SK-MEL-5 (cell line): ENCODE measurements at regions not wholly inside any gene's neighbourhood (a gene's known extent, or its start where the extent isn't known, plus 50 kb on each side); places are given as distances from the start of the nearest gene placed in this dataset.
"Not testable (repeated sequence)": the region's sequence is repeated elsewhere in the genome, so short reads cannot be mapped to it uniquely, and the experiment has no call there.

Source experiments
- DNase-seq: peaks from one replicate; pipeline ENCODE4 v3.0.0-alpha.2; 2016; ENCODE audit warnings: low read depth, low spot score
- in situ Hi-C: cut with HindIII; loops from 2 replicates; pipeline ENCODE4 v1.10.0; 2016; ENCODE audit warnings: low sequenced_read_pairs, high pct_unique_total_duplicates, low pct_unique_long_range_greater_than_20kb

DNA sequence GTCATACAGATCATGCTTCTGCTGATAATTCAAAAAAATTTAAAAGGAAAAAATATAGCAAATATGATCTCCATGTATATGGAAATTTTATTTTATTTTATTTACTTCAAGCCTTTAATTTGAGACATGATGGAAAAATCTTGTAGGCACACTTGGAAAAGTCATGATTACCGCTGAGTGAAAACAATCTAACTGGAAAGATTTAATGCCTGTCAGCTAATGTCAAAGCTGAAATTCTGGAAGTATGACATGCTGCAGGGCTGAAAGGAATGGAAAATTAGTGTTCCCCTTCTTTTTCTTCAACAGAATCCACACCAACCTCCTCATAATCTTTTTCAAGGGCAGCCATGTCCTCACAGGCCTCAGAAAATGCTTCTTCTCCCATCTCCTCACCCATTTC, 58.2 kb downstream of the RPRM start:
- no peak for DNase-seq
- in situ Hi-C loops, result no loop called here

DNA sequence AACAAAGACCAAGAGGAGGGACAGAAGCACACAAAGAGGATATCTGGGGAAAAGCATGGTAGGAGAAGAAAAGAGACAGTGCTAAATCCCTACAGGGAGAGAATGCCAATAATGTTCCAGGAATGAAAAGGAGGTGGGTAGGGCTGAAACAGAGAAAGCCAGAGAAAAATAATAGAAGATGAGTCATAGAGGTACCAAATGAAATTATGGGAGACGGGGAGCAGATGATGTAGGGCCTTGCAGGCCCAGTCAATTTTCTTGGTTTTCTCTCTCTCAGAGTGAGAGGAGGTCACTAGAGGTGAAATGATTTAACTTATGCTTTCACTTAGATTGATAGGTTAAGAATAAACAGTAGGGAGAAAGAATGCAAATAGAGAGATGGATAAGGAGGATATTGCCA, 61.5 kb downstream of the RPRM start:
- in situ Hi-C loops, result no loop called here
- DNase-seq, result no peak

DNA sequence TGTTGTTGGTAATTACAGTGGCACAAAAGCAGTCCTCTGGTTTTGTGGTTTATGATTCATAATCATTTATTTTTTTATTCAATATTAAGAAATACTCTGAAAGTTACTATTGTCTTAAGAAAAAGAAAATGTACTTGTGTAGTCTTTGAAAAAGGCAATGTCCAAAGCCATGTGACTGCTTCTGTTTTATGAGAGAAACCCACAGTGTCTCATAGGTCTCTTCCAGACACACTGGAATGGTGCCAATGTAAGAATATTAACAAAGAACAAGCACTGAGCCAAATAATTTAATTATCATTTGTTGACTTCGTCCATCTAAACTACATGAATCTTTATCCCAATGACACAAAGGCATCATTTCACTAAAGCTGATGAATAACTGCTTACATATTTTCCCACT, 62.5 kb downstream of the RPRM start:
- in situ Hi-C loops, result no loop called here
- DNase-seq, result peak; percentile 75

DNA sequence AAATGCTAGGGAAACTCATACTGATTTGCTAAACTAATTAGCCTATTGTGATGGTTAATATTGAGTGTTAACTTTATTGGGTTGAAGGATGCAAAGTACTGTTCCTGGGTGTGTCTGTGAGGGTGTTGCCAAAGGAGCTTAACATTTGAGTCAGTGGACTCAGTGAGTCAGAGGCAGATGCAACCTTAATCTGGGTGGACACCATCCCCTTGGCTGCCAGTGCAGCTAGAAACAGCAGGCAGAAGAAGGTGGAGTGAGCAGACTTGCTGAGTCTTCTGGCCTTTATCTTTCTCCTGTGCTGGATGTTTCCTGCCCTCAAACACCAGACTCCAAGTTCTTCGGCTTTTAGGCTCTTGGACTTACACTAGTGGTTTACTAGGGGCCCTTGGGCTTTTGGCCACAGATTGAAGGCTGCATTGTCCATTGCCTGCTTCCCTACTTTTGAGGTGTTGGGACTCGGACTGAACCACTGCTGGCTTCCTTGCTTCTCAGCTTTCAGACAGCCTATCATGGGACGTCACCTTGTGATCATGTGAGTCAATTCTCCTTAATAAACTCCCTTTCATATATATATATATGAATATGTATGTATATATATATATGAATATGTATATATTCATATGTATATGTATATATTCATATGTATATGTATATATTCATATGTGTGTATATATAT, 69.7 kb downstream of the RPRM start:
- in situ Hi-C loops, result no loop called here
- DNase-seq, result no peak

DNA sequence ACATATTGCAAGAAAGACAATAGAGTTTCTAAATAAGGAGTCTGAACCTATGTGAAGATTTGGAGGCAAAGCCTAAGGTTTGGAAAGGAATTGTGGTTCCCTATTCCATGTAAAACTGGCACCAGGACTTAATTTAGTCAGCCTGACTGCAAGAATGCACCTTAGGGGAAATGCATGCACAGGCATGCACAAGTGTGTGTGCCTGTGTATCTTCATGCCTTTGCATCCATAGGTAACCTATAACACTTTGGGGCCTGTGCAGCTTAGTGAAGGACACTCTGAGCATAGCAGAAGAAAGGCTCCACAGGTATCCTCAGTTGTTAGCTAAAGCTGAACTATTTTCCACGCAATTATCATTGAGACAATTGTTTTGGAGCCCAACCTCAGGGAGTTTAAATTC, 73.4 kb downstream of the RPRM start:
- no peak for DNase-seq
- in situ Hi-C loops, result no loop called here

DNA sequence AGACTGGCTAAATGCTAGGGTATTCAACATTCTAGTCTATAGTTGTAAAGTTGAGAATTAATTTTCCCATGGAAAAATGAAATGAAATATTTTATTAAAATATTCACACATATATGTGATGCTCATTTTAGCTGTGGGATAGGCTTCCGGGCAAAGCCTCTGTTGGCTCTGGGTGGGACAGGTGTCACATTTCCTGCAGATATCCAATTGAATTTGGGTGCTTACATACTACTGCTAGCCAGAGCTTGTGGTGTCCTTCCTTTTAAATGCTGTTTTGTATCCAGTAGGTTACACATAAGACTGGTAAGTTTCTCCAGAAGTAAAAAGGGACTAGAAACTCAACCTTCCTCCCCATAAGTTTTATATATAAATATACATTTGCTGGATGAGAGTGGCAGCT, 73.8 kb downstream of the RPRM start:
- in situ Hi-C loops, result no loop called here
- DNase-seq, result no peak

DNA sequence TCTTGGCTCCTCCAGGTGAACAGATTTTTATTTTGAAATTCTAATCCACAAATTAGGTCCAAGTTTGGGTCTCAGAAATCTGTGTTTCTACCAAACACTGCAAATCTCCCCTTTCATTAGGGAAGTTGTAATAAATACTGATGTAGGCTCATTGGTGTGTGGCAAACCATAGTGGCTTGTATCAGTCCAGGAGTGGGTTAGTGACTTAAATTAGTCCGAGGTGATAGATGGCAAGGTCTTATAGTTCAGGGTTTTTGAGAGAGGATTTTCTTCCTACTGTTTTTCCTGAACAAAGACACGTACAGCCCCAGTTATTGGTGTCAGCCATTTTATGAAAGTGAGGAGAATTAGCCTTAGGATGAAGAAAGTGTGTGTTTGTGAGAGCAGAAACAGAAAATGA, 74.6 kb downstream of the RPRM start:
- in situ Hi-C loops, result no loop called here

DNA sequence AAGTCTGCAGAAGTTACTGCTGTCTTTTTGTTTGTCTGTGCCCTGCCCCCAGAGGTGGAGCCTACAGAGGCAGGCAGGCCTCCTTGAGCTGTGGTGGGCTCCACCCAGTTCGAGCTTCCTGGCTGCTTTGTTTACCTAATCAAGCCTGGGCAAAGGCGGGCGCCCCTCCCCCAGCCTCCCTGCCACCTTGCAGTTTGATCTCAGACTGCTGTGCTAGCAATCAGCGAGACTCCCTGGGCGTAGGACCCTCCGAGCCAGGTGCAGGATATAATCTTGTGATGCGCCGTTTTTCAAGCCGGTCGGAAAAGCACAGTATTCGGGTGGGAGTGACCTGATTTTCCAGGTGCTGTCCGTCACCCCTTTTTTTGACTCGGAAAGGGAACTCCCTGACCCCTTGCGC, 75.2 kb downstream of the RPRM start:
- DNase-seq, in situ Hi-C loops: not testable (repeated sequence)

More for the DNA sequence above, 74.6 kb downstream of the RPRM start:
- DNase-seq, result no peak

DNA sequence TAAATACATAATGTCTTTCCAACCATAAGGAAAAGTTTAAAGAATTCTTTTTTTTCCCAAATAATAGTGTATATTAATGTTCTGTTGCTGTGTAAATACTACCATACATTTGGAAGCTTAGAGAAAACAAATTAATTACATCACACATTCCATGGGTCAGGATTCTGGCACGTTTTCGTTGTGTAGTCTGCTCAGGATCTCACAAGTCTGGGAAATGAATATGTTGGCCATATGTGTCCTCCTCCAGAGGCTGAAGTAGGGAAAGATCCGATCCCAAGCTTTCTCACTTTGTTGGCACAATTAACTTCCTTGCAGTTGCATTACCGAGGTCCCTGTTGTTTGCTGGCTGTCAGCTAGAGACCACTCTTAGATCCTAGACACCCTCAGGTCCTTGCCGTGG, 83.9 kb downstream of the RPRM start:
- in situ Hi-C loops, result no loop called here
- no peak for DNase-seq

DNA sequence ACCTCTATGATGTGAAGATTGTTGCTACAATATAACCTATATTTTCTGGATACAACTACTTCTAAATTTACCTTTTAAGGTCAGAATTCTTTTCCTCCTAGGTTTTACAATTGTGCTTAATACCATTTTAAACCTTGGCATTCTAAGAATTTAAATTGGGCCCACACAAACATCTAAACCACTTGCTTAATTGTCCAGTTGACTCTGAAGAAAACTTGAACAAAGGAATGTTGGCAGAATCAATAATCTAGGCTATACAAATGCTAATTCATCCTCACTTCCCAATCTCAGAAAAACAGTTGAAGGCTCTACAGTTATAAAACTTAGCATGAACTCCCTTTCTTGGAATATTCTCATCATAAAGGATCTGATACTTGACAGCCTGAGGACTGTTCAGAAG, 84.3 kb downstream of the RPRM start:
- in situ Hi-C loops, result no loop called here
- no peak for DNase-seq

DNA sequence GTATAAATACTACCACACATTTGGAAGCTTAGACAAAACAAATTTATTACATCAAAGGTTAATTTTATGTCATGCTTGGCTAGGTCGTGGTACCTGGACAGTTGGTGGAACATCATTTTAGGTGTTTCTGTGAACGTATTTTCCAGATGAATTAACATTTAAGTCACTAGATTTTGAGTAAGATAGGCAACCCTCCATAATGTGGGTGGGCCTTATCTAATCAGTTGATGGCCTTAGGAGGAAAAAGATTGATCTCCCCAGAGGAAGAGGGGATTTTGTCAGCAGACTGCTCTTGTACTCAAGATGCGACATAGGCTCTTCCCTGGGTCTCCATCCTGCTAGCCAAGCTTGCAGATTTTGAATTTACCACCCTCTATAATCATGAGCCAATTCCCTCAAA, 85.0 kb downstream of the RPRM start:
- DNase-seq, result no peak
- in situ Hi-C loops, result no loop called here

DNA sequence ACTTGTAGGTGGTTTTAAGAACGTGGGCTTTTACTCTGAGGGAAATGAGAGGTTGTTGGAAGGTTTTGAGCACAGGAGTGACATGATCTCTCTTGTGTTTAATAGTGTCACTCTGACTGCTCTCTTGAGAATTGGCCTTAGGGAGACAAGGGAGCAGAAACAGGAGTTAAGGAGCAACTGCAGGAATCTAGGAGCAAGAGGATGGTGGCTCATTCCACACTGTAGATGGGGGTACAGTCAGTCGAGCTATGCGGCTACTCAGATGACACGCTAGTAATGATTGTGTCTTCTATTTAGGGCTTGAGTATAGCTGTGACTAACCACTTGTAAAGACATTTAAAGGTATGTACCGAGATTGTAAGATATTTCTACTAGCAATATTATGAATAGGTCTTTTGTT, 87.4 kb downstream of the RPRM start:
- DNase-seq, result no peak
- in situ Hi-C loops, result no loop called here

DNA sequence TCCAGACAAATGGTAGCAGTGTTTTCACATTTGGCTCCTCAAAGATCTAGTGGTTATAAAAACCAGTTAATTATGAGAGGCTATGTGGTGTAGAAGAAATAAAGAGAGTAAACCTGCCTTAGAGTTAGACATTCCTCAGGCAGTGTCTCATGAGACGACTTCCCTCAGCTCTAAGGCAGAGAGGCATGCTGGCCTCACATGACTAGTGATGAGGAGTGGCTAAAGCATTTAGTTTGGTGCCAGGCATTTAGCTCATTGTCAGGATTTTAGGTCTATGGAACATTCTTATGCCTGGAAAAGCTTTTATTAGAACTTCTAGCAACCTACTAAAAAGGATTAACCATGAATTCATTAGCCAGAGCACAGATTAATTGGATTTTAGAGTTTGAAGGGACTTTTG, 90.3 kb downstream of the RPRM start:
- in situ Hi-C loops, result no loop called here

DNA sequence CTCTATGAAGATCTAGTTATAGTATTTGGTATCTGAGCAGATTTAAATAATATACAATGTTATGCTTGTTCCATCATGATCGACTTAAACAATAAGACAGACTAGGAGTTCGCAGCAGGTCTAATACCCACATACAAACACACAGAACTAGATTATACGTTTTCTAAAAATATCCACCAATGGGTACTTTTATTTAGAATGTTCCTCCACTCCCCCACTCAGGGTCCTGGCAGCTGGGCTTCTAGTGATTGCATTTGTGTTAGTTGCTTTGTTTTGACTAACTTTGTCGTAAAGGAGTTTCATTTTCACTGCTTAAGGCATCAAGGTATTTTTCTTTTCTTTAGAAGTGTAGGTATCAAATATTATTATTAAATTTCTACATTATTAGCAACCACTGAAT, 91.4 kb downstream of the RPRM start:
- in situ Hi-C loops, result no loop called here
- no peak for DNase-seq

More for the DNA sequence above, 90.3 kb downstream of the RPRM start:
- DNase-seq, result peak; percentile 3

DNA sequence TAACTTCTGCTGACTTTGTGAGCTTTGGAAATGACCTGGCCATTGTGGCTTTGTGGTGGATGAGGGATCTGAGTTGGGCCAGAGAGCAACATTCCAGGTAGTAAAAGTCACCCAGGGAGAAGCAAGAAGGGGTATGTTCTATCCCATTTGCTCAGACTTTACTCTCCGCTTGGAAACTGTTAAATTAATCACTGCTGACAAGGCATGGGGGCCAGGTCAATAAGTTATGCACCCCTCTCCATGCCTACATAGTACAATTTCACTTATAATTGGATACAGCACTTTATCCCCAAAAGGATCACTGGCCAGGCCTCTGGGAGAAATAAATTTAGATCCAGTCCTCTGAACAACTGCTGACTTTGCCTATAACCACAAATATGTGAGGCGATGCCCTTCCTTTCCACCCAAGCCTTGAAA, 92.1 kb downstream of the RPRM start:
- in situ Hi-C loops, result no loop called here
- no peak for DNase-seq

DNA sequence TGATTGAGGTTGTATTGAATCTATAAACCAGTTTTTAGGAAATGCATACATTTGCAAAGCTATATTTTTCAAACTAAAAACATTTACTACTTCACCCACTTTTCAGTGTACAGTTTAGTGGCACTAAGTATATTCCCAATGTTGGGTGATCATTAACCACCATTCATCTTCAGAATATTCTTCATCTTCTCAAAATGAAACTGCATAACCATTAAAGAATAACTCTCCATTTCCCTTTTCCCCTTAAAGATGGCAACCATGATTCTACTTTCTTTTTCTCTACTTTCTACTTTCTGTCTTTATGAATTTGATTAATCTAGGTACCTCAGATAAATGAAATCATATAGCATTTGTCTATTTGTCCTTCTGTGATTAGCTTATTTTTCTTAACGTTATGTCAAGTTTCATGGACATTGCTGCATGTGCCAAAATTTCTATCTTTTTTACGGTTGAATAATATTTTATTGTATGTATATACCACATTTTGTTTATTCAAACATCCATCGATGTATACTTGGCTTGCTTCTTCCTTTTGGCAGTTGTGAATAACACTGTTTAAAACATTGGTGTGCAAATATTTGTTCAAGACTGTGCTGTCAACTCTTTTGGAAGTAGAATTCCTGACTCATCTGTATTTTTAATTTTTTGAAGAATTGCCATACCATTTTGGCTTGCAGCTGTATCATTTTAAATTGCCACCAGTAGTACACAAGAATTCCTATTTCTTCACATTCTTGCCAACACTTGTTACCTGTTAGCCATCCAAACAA, 104.9 kb downstream of the RPRM start:
- in situ Hi-C loops, result no loop called here
- no peak for DNase-seq

DNA sequence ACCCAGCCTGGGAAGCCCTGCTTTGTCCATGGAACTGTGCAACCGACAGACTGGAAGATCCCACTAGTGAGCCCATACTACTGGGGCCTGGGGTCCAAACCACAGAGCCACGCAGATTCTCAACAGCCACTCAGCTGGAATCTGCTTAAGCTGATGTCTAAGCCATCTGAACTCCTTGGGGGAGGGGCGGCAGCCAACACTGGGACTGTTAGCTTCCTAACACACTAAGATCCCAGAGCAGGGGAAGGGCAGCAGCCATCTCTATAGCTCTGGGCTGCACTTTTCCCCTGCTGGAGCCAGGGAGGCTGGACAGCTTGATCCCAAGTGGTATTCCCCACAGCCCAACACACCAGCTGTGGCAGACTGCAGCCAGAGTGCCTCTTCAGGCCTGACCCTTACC, 118.3 kb downstream of the RPRM start:
- in situ Hi-C loops, result no loop called here

DNA sequence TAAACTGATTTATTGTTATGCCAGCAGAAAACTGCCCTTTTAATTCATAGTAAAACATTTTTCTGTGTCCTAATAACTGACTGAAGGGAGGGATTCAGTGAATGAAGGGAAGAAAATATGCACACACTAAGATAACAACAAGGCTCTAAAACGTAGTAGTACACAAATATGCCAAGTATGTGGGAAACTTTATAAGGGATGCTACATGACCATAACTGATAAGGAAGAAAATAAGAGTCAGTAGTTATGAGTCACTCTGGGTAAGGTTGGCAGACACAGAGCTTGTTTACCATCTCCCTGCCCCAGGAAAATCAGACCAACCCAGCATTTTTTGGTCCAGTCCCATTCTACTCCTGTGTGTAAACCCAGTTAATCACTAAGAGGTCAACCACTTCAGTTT, 124.2 kb downstream of the RPRM start:
- in situ Hi-C loops, result no loop called here
- no peak for DNase-seq

More for the DNA sequence above, 118.3 kb downstream of the RPRM start:
- no peak for DNase-seq

DNA sequence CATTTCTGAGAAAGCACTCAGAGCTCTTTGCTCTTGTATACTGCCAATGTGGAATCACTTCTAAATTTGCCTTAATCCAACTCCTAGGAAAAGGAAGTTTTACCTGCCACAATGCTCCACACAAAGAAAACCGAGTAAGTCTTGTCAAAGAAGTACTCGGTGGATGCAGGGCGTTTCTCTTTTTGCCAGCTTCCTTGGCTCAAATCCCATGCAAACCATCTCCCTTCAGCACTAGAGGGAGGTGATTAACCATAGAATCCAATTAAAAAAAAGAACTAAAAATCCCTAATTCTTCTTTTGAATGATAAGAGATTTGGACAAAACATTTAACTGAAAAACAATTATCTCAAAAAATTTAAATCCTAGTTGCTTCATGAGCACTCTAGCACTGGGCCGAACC, 129.0 kb downstream of the RPRM start:
- in situ Hi-C loops, result no loop called here
- DNase-seq, result no peak
